SU-DHL-6 (cell line): ENCODE measurements at regions not wholly inside any gene's neighbourhood (a gene's known extent, or its start where the extent isn't known, plus 50 kb on each side); places are given as distances from the start of the nearest gene placed in this dataset.

Experiments
- H2AFZ ChIP-seq: fragments of 200-600 bp; sonication (generic); 2 replicates; pipeline ENCODE4 v1.6.1; 2014; ENCODE audit warnings: low read depth, mild to moderate bottlenecking, moderate library complexity, mixed read lengths, antibody characterized with exemption, low read length; ENCODE audit not compliant: severe bottlenecking
- H3F3A ChIP-seq: fragments of 200-600 bp; shearing (Covaris generic); 2 replicates; pipeline ENCODE4 v1.6.0; 2016; ENCODE audit warnings: antibody characterized with exemption, mild to moderate bottlenecking; ENCODE audit not compliant: insufficient read depth
- H3K27ac ChIP-seq: fragments of 200-600 bp; sonication (generic); 2 replicates; pipeline ENCODE4 v1.5.1; 2016; ENCODE audit warnings: low read depth, mild to moderate bottlenecking, low read length, moderate library complexity, mixed read lengths
- H3K27me3 ChIP-seq: fragments of 200-600 bp; sonication (generic), shearing (Covaris generic); 2 replicates; pipeline ENCODE4 v1.6.0; 2014; ENCODE audit warnings: mild to moderate bottlenecking, low read length
- H3K36me3 ChIP-seq: fragments of 200-600 bp; sonication (generic); 2 replicates; pipeline ENCODE4 v1.6.1; 2014; ENCODE audit warnings: mild to moderate bottlenecking, low read length, mixed read lengths
- H3K4me2 ChIP-seq: fragments of 300-600, 200-600 bp; shearing (Covaris generic), sonication (generic); 2 replicates; pipeline ENCODE4 v1.6.0; 2014; ENCODE audit warnings: low read length, low read depth, mild to moderate bottlenecking; ENCODE audit not compliant: poor library complexity, severe bottlenecking
- H3K4me3 ChIP-seq: fragments of 200-600 bp; sonication (generic); 2 replicates; pipeline ENCODE4 v1.5.1; 2014; ENCODE audit warnings: antibody characterized with exemption, low read length, mild to moderate bottlenecking, mixed read lengths; ENCODE audit not compliant: insufficient read depth, poor library complexity, severe bottlenecking
- H3K79me2 ChIP-seq: fragments of 200-600 bp; sonication (generic); 2 replicates; pipeline ENCODE4 v1.6.1; 2014; ENCODE audit warnings: mild to moderate bottlenecking, low read length, moderate library complexity; ENCODE audit not compliant: insufficient read depth
- H3K9ac ChIP-seq: fragments of 200-600 bp; sonication (generic); 2 replicates; pipeline ENCODE4 v1.7.0; 2014; ENCODE audit warnings: mild to moderate bottlenecking, low read length
- H3K9me2 ChIP-seq: fragments of 200-600 bp; sonication (generic); replicated peaks from 2 replicates; pipeline ENCODE4 v1.6.1; 2014; ENCODE audit warnings: low read length; ENCODE audit not compliant: insufficient read depth
- H3K9me3 ChIP-seq: fragments of 200-600 bp; sonication (generic); 2 replicates; pipeline ENCODE4 v1.6.1; 2014; ENCODE audit warnings: low read length, mixed read lengths; ENCODE audit not compliant: insufficient read depth
- H4K20me1 ChIP-seq: fragments of 200-600 bp; sonication (generic); 2 replicates; pipeline ENCODE4 v1.6.1; 2014; ENCODE audit warnings: low read depth, mild to moderate bottlenecking, antibody characterized with exemption, low read length, moderate library complexity, mixed read lengths
- EZH2phosphoT487 ChIP-seq: fragments of 200-600 bp; sonication (generic), shearing (Covaris generic); conservative IDR thresholded peaks from 2 replicates; pipeline ENCODE4 v1.6.1; 2018; ENCODE audit warnings: mild to moderate bottlenecking, antibody characterized with exemption, low read length, moderate library complexity, mixed read lengths
- TF ChIP-seq, protein P1 (sequence below): fragments of 200-600 bp; sonication (generic); IDR thresholded peaks from one replicate; pipeline ENCODE4 v1.5.1; 2017; ENCODE audit warnings: antibody characterized with exemption, mild to moderate bottlenecking, low read length, moderate library complexity; ENCODE audit not compliant: insufficient read depth, poor library complexity, severe bottlenecking

GRCh38 chr5:110323832-110324231 lies 402.6 kb downstream of the TMEM232 start:
- TF ChIP-seq, protein P1, sequence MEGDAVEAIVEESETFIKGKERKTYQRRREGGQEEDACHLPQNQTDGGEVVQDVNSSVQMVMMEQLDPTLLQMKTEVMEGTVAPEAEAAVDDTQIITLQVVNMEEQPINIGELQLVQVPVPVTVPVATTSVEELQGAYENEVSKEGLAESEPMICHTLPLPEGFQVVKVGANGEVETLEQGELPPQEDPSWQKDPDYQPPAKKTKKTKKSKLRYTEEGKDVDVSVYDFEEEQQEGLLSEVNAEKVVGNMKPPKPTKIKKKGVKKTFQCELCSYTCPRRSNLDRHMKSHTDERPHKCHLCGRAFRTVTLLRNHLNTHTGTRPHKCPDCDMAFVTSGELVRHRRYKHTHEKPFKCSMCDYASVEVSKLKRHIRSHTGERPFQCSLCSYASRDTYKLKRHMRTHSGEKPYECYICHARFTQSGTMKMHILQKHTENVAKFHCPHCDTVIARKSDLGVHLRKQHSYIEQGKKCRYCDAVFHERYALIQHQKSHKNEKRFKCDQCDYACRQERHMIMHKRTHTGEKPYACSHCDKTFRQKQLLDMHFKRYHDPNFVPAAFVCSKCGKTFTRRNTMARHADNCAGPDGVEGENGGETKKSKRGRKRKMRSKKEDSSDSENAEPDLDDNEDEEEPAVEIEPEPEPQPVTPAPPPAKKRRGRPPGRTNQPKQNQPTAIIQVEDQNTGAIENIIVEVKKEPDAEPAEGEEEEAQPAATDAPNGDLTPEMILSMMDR = no peak
- no peak for TF ChIP-seq EZH2phosphoT487
- no peaks in the 10 kb centered on the region for H3K9me3 ChIP-seq
- no peak overlapping the region for H3K4me2 ChIP-seq
- H2AFZ ChIP-seq = no peak overlapping the region
- H3K27me3 ChIP-seq = no peaks in the 10 kb centered on the region
- H3F3A ChIP-seq = no peaks in the 10 kb centered on the region
- H4K20me1 ChIP-seq = no peaks in the 10 kb centered on the region
- H3K4me3 ChIP-seq = no peak overlapping the region
- H3K27ac ChIP-seq = no peak overlapping the region
- no peaks in the 10 kb centered on the region for H3K9me2 ChIP-seq
- H3K9ac ChIP-seq = no peak overlapping the region
- H3K36me3 ChIP-seq = no peaks in the 10 kb centered on the region
- H3K79me2 ChIP-seq = no peaks in the 10 kb centered on the region

DNA sequence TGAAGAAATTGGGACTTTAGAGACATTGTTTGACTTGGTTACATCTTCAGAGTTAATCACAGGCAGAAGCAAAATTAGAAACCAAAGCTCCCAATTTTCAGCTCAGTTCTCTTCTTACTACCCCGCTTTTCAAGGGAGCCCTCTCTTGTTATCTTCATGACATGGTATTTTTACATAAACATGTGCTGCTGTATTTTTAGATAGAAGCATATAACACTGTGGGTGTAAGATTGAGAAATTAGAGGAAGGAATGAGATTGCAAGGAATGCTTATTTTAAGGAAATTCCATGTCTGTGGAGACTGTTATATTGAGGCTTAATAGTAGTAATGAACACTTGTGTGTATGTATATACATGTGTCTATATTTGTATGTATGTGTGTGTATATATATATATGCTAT lies 401.6 kb downstream of the TMEM232 start:
- TF ChIP-seq EZH2phosphoT487 = no peak
- TF ChIP-seq, protein P1 = no peak
- no peak overlapping the region for H3K4me2 ChIP-seq
- no peaks in the 10 kb centered on the region for H3F3A ChIP-seq
- H3K36me3 ChIP-seq = no peaks in the 10 kb centered on the region
- H3K9me3 ChIP-seq = no peaks in the 10 kb centered on the region
- H3K9ac ChIP-seq = no peak overlapping the region
- H3K27me3 ChIP-seq = no peaks in the 10 kb centered on the region
- no peak overlapping the region for H2AFZ ChIP-seq
- H4K20me1 ChIP-seq = no peaks in the 10 kb centered on the region
- no peak overlapping the region for H3K4me3 ChIP-seq
- no peaks in the 10 kb centered on the region for H3K9me2 ChIP-seq
- H3K79me2 ChIP-seq = no peaks in the 10 kb centered on the region
- H3K27ac ChIP-seq = no peak overlapping the region

GRCh38 chr5:110329955-110330525 lies 396.4 kb downstream of the TMEM232 start:
- no peaks in the 10 kb centered on the region for H3F3A ChIP-seq
- no peak overlapping the region for H3K4me2 ChIP-seq
- H3K4me3 ChIP-seq = no peak overlapping the region
- no peaks in the 10 kb centered on the region for H3K9me2 ChIP-seq
- no peaks in the 10 kb centered on the region for H3K27me3 ChIP-seq
- no peak overlapping the region for H2AFZ ChIP-seq
- H4K20me1 ChIP-seq = no peaks in the 10 kb centered on the region
- no peak overlapping the region for H3K27ac ChIP-seq
- no peak overlapping the region for H3K9ac ChIP-seq
- H3K9me3 ChIP-seq = no peaks in the 10 kb centered on the region
- TF ChIP-seq EZH2phosphoT487 = no peak
- TF ChIP-seq, protein P1 = no peak
- no peaks in the 10 kb centered on the region for H3K36me3 ChIP-seq
- no peaks in the 10 kb centered on the region for H3K79me2 ChIP-seq
